Type B pancreatic cell (in vitro differentiated cells): ENCODE measurements at regions not wholly inside any gene's neighbourhood (a gene's known extent, or its start where the extent isn't known, plus 50 kb on each side); places are given as distances from the start of the nearest gene placed in this dataset.

ENCODE experiments used
- DNase-seq: peaks from one replicate; pipeline ENCODE4 v3.0.0; 2021; ENCODE audit warnings: mixed read lengths; ENCODE audit not compliant: unreplicated experiment; ENCODE audit errors: extremely low spot score
- H3K27ac Mint-ChIP-seq: 2 replicates; pipeline ENCODE4 v1.8.0; 2021; ENCODE audit warnings: mild to moderate bottlenecking, mixed read lengths
- H3K27me3 Mint-ChIP-seq: 2 replicates; pipeline ENCODE4 v1.8.0; 2021; ENCODE audit warnings: mixed read lengths
- H3K36me3 Mint-ChIP-seq: 2 replicates; pipeline ENCODE4 v1.8.0; 2021; ENCODE audit warnings: mixed read lengths
- H3K4me1 Mint-ChIP-seq: one replicate; pipeline ENCODE4 v1.8.0; 2021; ENCODE audit warnings: mixed read lengths; ENCODE audit not compliant: unreplicated experiment
- H3K4me3 Mint-ChIP-seq: 2 replicates; pipeline ENCODE4 v1.8.0; 2021; ENCODE audit warnings: mild to moderate bottlenecking, mixed read lengths
- H3K9me3 Mint-ChIP-seq: 2 replicates; pipeline ENCODE4 v1.8.0; 2021; ENCODE audit warnings: mixed read lengths
- CTCF ChIP-seq: fragments of 200-600 bp; sonication (generic); conservative IDR thresholded peaks from 2 replicates; pipeline ENCODE4 v1.5.0; 2021; ENCODE audit warnings: antibody characterized with exemption, mild to moderate bottlenecking

GRCh38 chr10:62749093-62749683, 55.3 kb upstream of the ADO start:
- Mint-ChIP-seq H3K9me3 (no peaks in the 10 kb centered on the region), H3K4me3 (no peak overlapping the region), H3K27ac (no peak overlapping the region), H3K4me1 (no peaks in the 10 kb centered on the region), H3K36me3 (no peaks in the 10 kb centered on the region), H3K27me3 (peaks cover 18% of the 10 kb centered on the region)
- no peak for TF ChIP-seq CTCF
- no peak for DNase-seq
